SK-N-MC (cell line): ENCODE measurements at regions not wholly inside any gene's neighbourhood (a gene's known extent, or its start where the extent isn't known, plus 50 kb on each side); places are given as distances from the start of the nearest gene placed in this dataset.

Source experiments
- EZH2 ChIP-seq: fragments of 200-600 bp; sonication (generic); IDR thresholded peaks from one replicate; pipeline ENCODE4 v1.6.1; 2017; ENCODE audit warnings: antibody characterized with exemption
- FOXP2 ChIP-seq: optimal IDR thresholded peaks from 2 replicates; pipeline ENCODE3; 2011; ENCODE audit warnings: mild to moderate bottlenecking, moderate library complexity; ENCODE audit not compliant: insufficient read depth; ENCODE audit errors: extremely low read length, control extremely low read depth
- POLR2AphosphoS5 ChIP-seq: IDR thresholded peaks from 2 replicates; pipeline ENCODE4 v1.6.1; 2012; ENCODE audit warnings: mild to moderate bottlenecking, low read depth, low read length, borderline replicate concordance

GRCh38 chr5:117337064-117337749, 762.6 kb upstream of the SEMA6A start:
- TF ChIP-seq EZH2: no peak
- no peak for TF ChIP-seq POLR2AphosphoS5
- TF ChIP-seq FOXP2: no peak
